CD4-positive, alpha-beta T cell (primary cell): ENCODE measurements at regions not wholly inside any gene's neighbourhood (a gene's known extent, or its start where the extent isn't known, plus 50 kb on each side); places are given as distances from the start of the nearest gene placed in this dataset.

Source experiments
- ATAC-seq: fragments of 200-7000 bp; cut with Tn5 transposase; one replicate; pipeline ENCODE4 v1.10.0; 2022; ENCODE audit warnings: mild to moderate bottlenecking; ENCODE audit not compliant: poor library complexity
- CTCF ChIA-PET: fragments of 350-600 bp; sonication (Branson Sonifier 250); formaldehyde crosslinking; loops from one replicate; lab custom pipeline; 2021; ENCODE audit warnings: antibody characterized with exemption, inconsistent platforms; lab: Charles Lee
- POLR2A ChIA-PET: fragments of 350-600 bp; sonication (Branson Sonifier 250); formaldehyde crosslinking; loops from one replicate; lab custom pipeline; 2021; ENCODE audit warnings: antibody characterized with exemption, inconsistent platforms; lab: Charles Lee
- DNase-seq, 14 experiments: peaks; one replicate each; pipeline ENCODE4 v3.0.0-alpha.2; 2013 to 2020; ENCODE audit warnings: mixed read lengths in 2 of 14
- H3K27ac ChIP-seq, 2 donors: one replicate each; pipeline versions ENCODE4 v1.5.1 to v1.7.0; 2013; ENCODE audit warnings: low read length in 2 of 2, low read depth in 1 of 2, mild to moderate bottlenecking in 1 of 2
- H3K27me3 ChIP-seq, 2 experiments: 1 replicate in 1 of 2; 2 replicates in 1 of 2; pipeline versions ENCODE4 v1.6.1 to v1.7.0; 2013; ENCODE audit warnings: low read length in 2 of 2, control low read depth in 1 of 2, mild to moderate bottlenecking in 1 of 2, moderate library complexity in 1 of 2; ENCODE audit not compliant: insufficient read depth in 2 of 2, control insufficient read depth in 1 of 2
- H3K36me3 ChIP-seq: one replicate; pipeline ENCODE4 v1.6.1; 2013; ENCODE audit warnings: low read length, control low read depth; ENCODE audit not compliant: insufficient read depth
- H3K4me1 ChIP-seq: one replicate; pipeline ENCODE4 v1.6.1; 2013; ENCODE audit warnings: low read length, control low read depth; ENCODE audit not compliant: insufficient read depth
- H3K4me3 ChIP-seq: one replicate; pipeline ENCODE4 v1.5.1; 2013; ENCODE audit warnings: mild to moderate bottlenecking, low read length, moderate library complexity
- H3K9me3 ChIP-seq, 2 experiments: 1 replicate in 1 of 2; 2 replicates in 1 of 2; pipeline versions ENCODE4 v1.6.1 to v1.7.0; 2013; ENCODE audit warnings: low read length in 2 of 2, mild to moderate bottlenecking in 2 of 2, control low read depth in 1 of 2, moderate library complexity in 1 of 2; ENCODE audit not compliant: control insufficient read depth in 1 of 2, insufficient read depth in 1 of 2
- H3K27ac Mint-ChIP-seq: one replicate; pipeline ENCODE4 v1.8.0; 2020; ENCODE audit warnings: mixed read lengths
- H3K27me3 Mint-ChIP-seq: one replicate; pipeline ENCODE4 v1.8.0; 2021; ENCODE audit warnings: mixed read lengths
- H3K36me3 Mint-ChIP-seq: one replicate; pipeline ENCODE4 v1.8.0; 2021; ENCODE audit warnings: low read depth, mixed read lengths
- H3K4me1 Mint-ChIP-seq: one replicate; pipeline ENCODE4 v1.8.0; 2021; ENCODE audit warnings: low read depth, mixed read lengths
- H3K4me3 Mint-ChIP-seq: one replicate; pipeline ENCODE4 v1.8.0; 2020; ENCODE audit warnings: mild to moderate bottlenecking, mixed read lengths
- H3K9me3 Mint-ChIP-seq: one replicate; pipeline ENCODE4 v1.8.0; 2020; ENCODE audit warnings: mixed read lengths
- CTCF ChIP-seq: fragments of 200-600 bp; IDR thresholded peaks from one replicate; pipeline ENCODE4 v1.8.0; 2022; ENCODE audit warnings: antibody characterized with exemption, mild to moderate bottlenecking
- intact Hi-C, 2 experiments: fragments of 100-400 bp; cut with DNase I in 1 of 2; cut with micrococcal nuclease in 1 of 2; formaldehyde crosslinking; loops; one replicate each; pipeline versions ENCODE4 v1.15.1 to v1.9.0; 2023 to 2025; cut with DNase I, micrococcal nuclease

DNA sequence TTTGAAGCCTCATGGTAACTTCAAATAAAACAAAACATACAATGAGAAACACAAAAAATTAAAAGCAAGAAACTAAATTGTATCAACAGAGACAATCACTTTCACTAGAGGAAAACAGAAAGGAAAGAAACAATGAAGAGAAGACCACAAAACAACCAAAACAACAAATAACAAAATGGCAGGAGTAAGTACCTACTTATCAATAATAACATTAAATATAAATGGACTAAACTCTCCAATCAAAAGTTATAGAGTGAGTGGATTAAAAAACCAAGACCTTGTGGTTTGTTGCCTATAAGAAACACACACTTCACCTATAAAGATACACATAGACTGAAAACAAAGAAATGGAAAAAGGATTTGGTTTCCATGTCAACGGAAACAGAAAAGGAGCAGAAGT lies 830.1 kb upstream of the TMEFF2 start:
- no peaks in the 10 kb centered on the region for H3K4me1 ChIP-seq
- TF ChIP-seq CTCF = no peak
- no peaks in the 10 kb centered on the region for H3K36me3 ChIP-seq
- no peak overlapping the region for H3K27ac ChIP-seq
- peaks cover 0 to 4% of the 10 kb centered on the region in 2 experiments for H3K9me3 ChIP-seq
- Mint-ChIP-seq H3K9me3 (peaks cover 4% of the 10 kb centered on the region), H3K4me1 (no peaks in the 10 kb centered on the region), H3K27me3 (no peaks in the 10 kb centered on the region), H3K4me3 (no peak overlapping the region), H3K27ac (no peak overlapping the region), H3K36me3 (no peaks in the 10 kb centered on the region)
- intact Hi-C loops = no loop called here
- H3K27me3 ChIP-seq = no peaks in the 10 kb centered on the region
- no peak overlapping the region for H3K4me3 ChIP-seq
- no peak for DNase-seq
- ChIA-PET POLR2A (no interaction called here), CTCF (no interaction called here)
- ATAC-seq = no peak

- POLR2A ChIA-PET = no interaction called here
- Mint-ChIP-seq H3K27ac (no peak overlapping the region), H3K36me3 (no peaks in the 10 kb centered on the region), H3K9me3 (no peaks in the 10 kb centered on the region), H3K4me1 (no peaks in the 10 kb centered on the region), H3K4me3 (no peak overlapping the region), H3K27me3 (no peaks in the 10 kb centered on the region)
- intact Hi-C loops = no loop called here
- Histone ChIP-seq H3K36me3 (no peaks in the 10 kb centered on the region), H3K4me1 (no peaks in the 10 kb centered on the region), H3K9me3 (peaks cover 0 to 8% of the 10 kb centered on the region in 2 experiments), H3K4me3 (no peak overlapping the region), H3K27me3 (no peaks in the 10 kb centered on the region), H3K27ac (no peak overlapping the region)
- DNase-seq = no peak
- ATAC-seq = no peak
- TF ChIP-seq CTCF = no peak
- CTCF ChIA-PET = no interaction called here
These were observed 817.1 kb upstream of the TMEFF2 start for GRCh38 chr2:193011870-193012269.

GRCh38 chr2:192993059-192993458 lies 798.3 kb upstream of the TMEFF2 start:
- no peaks in the 10 kb centered on the region for H3K9me3 ChIP-seq
- H3K4me3 ChIP-seq = no peak overlapping the region
- TF ChIP-seq CTCF = no peak
- ChIA-PET CTCF (no interaction called here), POLR2A (no interaction called here)
- H3K36me3 ChIP-seq = no peaks in the 10 kb centered on the region
- no peak for DNase-seq
- no peaks in the 10 kb centered on the region for H3K4me1 ChIP-seq
- intact Hi-C loops = no loop called here
- no peaks in the 10 kb centered on the region for H3K27me3 ChIP-seq
- H3K27ac ChIP-seq = no peak overlapping the region
- H3K36me3 Mint-ChIP-seq = no peaks in the 10 kb centered on the region
- H3K4me1 Mint-ChIP-seq = no peaks in the 10 kb centered on the region
- ATAC-seq = no peak
- H3K4me3 Mint-ChIP-seq = no peak overlapping the region
- H3K27me3 Mint-ChIP-seq = no peaks in the 10 kb centered on the region
- peaks cover 10% of the 10 kb centered on the region for H3K9me3 Mint-ChIP-seq
- no peak overlapping the region for H3K27ac Mint-ChIP-seq
